ENCODE measurements at regions not wholly inside any gene's neighbourhood (a gene's known extent, or its start where the extent isn't known, plus 50 kb on each side); places are given as distances from the start of the nearest gene placed in this dataset.

DNA sequence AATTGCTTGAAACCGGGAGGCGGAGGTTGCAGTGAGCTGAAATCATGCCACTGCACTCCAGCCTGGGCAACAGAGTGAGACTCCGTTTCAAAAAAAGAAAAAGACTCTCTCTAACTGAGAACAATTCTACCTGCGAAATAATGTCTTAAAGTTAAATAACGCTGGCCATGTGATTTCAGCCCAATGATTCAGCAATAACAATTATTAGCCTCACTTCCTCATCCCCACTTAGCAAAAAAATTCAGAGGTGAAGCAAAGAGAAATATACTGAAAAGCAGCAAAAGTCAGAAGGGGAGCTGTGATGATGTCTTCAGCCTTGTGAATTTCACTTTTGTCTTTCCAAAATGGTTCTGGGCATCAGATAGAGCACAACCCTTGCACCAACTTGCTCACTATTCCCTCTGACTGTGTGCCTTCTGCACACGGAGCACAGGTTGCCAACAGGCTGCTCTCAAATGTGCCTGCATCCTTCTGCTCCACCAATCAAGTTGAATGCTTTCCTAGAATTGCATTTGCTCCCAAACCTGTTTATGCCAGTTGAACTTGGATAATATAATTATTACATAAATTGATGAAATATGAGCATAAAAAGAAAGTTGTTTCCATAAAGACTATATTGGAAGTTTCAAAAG is 79.8 kb upstream of the IPO9 start:
- no peak overlapping the region for H3K4me3 Mint-ChIP-seq
- H3K4me1 Mint-ChIP-seq = peaks cover 7% of the 10 kb centered on the region
- H3K27ac Mint-ChIP-seq = no peak overlapping the region
- H3K27me3 Mint-ChIP-seq = no peaks in the 10 kb centered on the region
- no peaks in the 10 kb centered on the region for H3K9me3 Mint-ChIP-seq
- H3K36me3 Mint-ChIP-seq = no peaks in the 10 kb centered on the region
- no peak for DNase-seq

- Mint-ChIP-seq H3K27me3 (peaks cover under 1% of the 10 kb centered on the region), H3K4me3 (no peak overlapping the region), H3K36me3 (no peaks in the 10 kb centered on the region), H3K9me3 (no peaks in the 10 kb centered on the region), H3K4me1 (peaks cover 7% of the 10 kb centered on the region), H3K27ac (no peak overlapping the region)
- no peak for DNase-seq
Measured at GRCh38 chr1:201750120-201750519, 78.8 kb upstream of the IPO9 start.

DNA sequence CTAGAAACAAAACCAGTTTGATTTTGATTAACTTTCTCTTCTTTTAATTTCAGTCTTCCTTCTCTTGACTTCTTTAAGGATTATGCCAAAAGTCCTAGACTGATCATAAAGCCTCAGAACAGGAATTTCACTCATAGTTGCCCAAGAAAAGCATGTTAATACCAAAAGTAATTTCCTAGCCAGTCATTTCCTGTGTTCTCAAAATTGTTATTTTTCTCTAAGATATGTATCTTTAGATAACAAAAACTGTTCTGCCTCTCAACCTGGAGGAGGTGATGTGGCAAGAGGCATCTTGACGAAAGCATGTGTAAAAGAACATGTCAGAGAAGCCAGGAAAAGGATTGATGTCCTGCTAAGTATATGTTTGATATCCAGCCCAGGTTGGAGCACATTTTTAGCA is 78.0 kb upstream of the IPO9 start:
- peaks cover 2% of the 10 kb centered on the region for H3K27me3 Mint-ChIP-seq
- H3K4me1 Mint-ChIP-seq = peaks cover 7% of the 10 kb centered on the region
- H3K4me3 Mint-ChIP-seq = no peak overlapping the region
- no peak overlapping the region for H3K27ac Mint-ChIP-seq
- no peaks in the 10 kb centered on the region for H3K36me3 Mint-ChIP-seq
- no peaks in the 10 kb centered on the region for H3K9me3 Mint-ChIP-seq
- no peak for DNase-seq

DNA sequence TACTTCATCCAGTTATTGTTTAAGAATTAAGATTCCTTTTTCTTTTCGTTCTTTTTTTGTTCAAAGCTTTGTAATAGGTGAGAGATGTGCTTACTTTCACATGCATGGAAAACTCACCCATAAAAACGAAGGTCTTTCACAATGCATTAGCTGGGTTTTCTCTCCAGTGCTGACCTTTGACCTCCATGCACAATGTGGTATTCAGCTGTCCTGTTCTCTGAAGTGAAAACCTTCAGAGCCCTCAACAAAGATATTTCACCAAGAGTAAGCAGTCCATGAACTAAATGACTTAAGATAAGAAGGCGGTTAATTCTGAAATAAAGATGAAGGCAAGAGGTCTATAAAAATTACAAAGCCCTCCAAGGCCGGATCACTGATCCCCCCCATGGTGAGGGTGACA is 77.1 kb upstream of the IPO9 start:
- H3K27ac Mint-ChIP-seq = no peak overlapping the region
- DNase-seq = no peak
- no peaks in the 10 kb centered on the region for H3K9me3 Mint-ChIP-seq
- peaks cover 9% of the 10 kb centered on the region for H3K27me3 Mint-ChIP-seq
- H3K36me3 Mint-ChIP-seq = no peaks in the 10 kb centered on the region
- H3K4me3 Mint-ChIP-seq = no peak overlapping the region
- H3K4me1 Mint-ChIP-seq = peaks cover 13% of the 10 kb centered on the region

- Mint-ChIP-seq H3K9me3 (no peaks in the 10 kb centered on the region), H3K36me3 (no peaks in the 10 kb centered on the region), H3K27me3 (peaks cover 9% of the 10 kb centered on the region), H3K4me1 (peaks cover 17% of the 10 kb centered on the region), H3K4me3 (no peak overlapping the region), H3K27ac (no peak overlapping the region)
- DNase-seq = no peak
Measured at GRCh38 chr1:201752333-201752732, 76.6 kb upstream of the IPO9 start.

GRCh38 chr1:201753492-201753891 is 75.5 kb upstream of the IPO9 start:
- no peak overlapping the region for H3K4me3 Mint-ChIP-seq
- peaks cover 17% of the 10 kb centered on the region for H3K4me1 Mint-ChIP-seq
- no peak overlapping the region for H3K27ac Mint-ChIP-seq
- DNase-seq = no peak
- no peaks in the 10 kb centered on the region for H3K9me3 Mint-ChIP-seq
- no peaks in the 10 kb centered on the region for H3K36me3 Mint-ChIP-seq
- peaks cover 9% of the 10 kb centered on the region for H3K27me3 Mint-ChIP-seq

- H3K4me3 Mint-ChIP-seq = no peak overlapping the region
- H3K4me1 Mint-ChIP-seq = peaks cover 17% of the 10 kb centered on the region
- H3K36me3 Mint-ChIP-seq = no peaks in the 10 kb centered on the region
- peaks cover 9% of the 10 kb centered on the region for H3K27me3 Mint-ChIP-seq
- DNase-seq = no peak
- no peak overlapping the region for H3K27ac Mint-ChIP-seq
- no peaks in the 10 kb centered on the region for H3K9me3 Mint-ChIP-seq
Measured at GRCh38 chr1:201754353-201754752, 74.6 kb upstream of the IPO9 start.

- Mint-ChIP-seq H3K36me3 (no peaks in the 10 kb centered on the region), H3K4me1 (peaks cover 17% of the 10 kb centered on the region), H3K27me3 (peaks cover 9% of the 10 kb centered on the region), H3K9me3 (no peaks in the 10 kb centered on the region), H3K4me3 (no peak overlapping the region), H3K27ac (no peak overlapping the region)
- no peak for DNase-seq
Measured at GRCh38 chr1:201755200-201755599, 73.8 kb upstream of the IPO9 start.

GRCh38 chr1:201756406-201756805 is 72.6 kb upstream of the IPO9 start:
- no peak for DNase-seq
- H3K4me1 Mint-ChIP-seq = peaks cover 11% of the 10 kb centered on the region
- no peak overlapping the region for H3K27ac Mint-ChIP-seq
- H3K36me3 Mint-ChIP-seq = no peaks in the 10 kb centered on the region
- H3K9me3 Mint-ChIP-seq = no peaks in the 10 kb centered on the region
- peaks cover 9% of the 10 kb centered on the region for H3K27me3 Mint-ChIP-seq
- H3K4me3 Mint-ChIP-seq = no peak overlapping the region

GRCh38 chr1:201758499-201759050 is 70.4 kb upstream of the IPO9 start:
- H3K36me3 Mint-ChIP-seq = no peaks in the 10 kb centered on the region
- H3K4me1 Mint-ChIP-seq = peaks cover 10% of the 10 kb centered on the region
- no peak for DNase-seq
- H3K27ac Mint-ChIP-seq = no peak overlapping the region
- no peaks in the 10 kb centered on the region for H3K9me3 Mint-ChIP-seq
- no peak overlapping the region for H3K4me3 Mint-ChIP-seq
- peaks cover 9% of the 10 kb centered on the region for H3K27me3 Mint-ChIP-seq

GRCh38 chr1:201759194-201759815 is 69.7 kb upstream of the IPO9 start:
- H3K4me3 Mint-ChIP-seq = no peak overlapping the region
- peaks cover 9% of the 10 kb centered on the region for H3K27me3 Mint-ChIP-seq
- H3K27ac Mint-ChIP-seq = no peak overlapping the region
- DNase-seq = no peak
- H3K4me1 Mint-ChIP-seq = peaks cover 10% of the 10 kb centered on the region
- H3K9me3 Mint-ChIP-seq = no peaks in the 10 kb centered on the region
- no peaks in the 10 kb centered on the region for H3K36me3 Mint-ChIP-seq

DNA sequence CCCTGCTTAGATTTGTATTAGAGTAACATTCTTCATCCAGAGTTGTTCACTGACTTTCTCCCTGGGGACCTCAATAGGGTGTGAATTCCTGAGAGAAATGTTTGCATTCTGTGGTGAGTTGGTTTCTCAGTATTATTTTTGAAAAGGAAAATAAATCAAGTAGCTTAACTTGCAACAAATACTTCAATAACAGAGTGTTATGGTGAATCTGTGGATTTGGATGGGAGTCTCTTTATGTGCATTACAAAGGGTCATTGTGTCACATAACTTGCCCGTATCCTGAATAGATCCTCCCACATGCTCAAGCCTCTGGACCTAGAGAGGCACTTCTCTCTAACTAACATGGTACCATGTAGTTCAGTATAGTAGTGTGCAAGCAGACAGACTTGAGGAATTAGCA is 68.4 kb upstream of the IPO9 start:
- no peak for DNase-seq
- Mint-ChIP-seq H3K27me3 (peaks cover 7% of the 10 kb centered on the region), H3K4me1 (peaks cover 10% of the 10 kb centered on the region), H3K9me3 (no peaks in the 10 kb centered on the region), H3K4me3 (no peak overlapping the region), H3K27ac (no peak overlapping the region), H3K36me3 (no peaks in the 10 kb centered on the region)

GRCh38 chr1:201761178-201761577 is 67.8 kb upstream of the IPO9 start:
- Mint-ChIP-seq H3K27me3 (peaks cover 7% of the 10 kb centered on the region), H3K36me3 (no peaks in the 10 kb centered on the region), H3K9me3 (no peaks in the 10 kb centered on the region), H3K4me1 (peaks cover 13% of the 10 kb centered on the region), H3K27ac (no peak overlapping the region), H3K4me3 (no peak overlapping the region)
- DNase-seq = no peak

DNA sequence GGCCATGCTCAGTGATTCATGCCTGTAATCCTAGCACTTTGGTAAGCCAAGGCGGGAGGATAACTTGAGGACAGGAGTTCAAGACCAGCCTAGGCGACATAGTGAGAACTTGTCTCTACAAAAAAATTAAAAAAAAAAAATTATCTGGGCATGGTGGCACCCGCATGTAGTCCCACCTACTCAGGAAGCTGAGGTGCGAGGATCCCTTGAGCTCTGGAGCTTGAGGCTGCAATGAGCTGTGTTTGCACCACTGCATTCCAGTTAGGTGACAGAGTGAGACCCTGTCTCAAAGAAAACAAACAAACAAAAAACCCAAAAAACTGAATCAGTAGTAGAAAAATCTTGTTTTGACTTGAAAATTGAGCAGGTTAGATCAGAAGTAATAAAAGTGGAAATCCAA is 67.1 kb upstream of the IPO9 start:
- H3K4me3 Mint-ChIP-seq = no peak overlapping the region

DNA sequence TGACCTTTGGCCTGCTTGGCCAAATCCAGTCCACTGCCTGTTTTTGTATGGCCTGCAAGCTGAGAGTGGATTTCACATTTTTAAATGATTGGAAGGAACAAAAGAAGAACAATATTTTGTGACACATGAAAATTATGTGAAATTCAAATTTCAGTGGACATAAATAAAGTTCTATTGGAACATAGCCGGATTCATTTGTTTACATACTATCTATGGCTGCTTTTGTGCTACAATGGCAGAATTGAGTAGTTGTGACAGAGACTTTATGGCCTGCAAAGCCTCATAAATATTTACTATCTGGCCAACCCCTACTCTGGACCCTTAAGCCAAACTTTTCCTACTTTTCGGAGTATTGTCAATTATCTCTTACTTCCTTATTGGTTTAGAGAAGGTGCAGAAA is 66.6 kb upstream of the IPO9 start:
- Mint-ChIP-seq H3K4me1 (peaks cover 3% of the 10 kb centered on the region), H3K27me3 (no peaks in the 10 kb centered on the region), H3K4me3 (no peak overlapping the region), H3K36me3 (no peaks in the 10 kb centered on the region), H3K27ac (no peak overlapping the region), H3K9me3 (no peaks in the 10 kb centered on the region)
- no peak for DNase-seq

More for the DNA sequence above, 67.1 kb upstream of the IPO9 start:
- peaks cover under 1% of the 10 kb centered on the region for H3K27me3 Mint-ChIP-seq
- H3K27ac Mint-ChIP-seq = no peak overlapping the region
- DNase-seq = no peak
- H3K4me1 Mint-ChIP-seq = peaks cover 8% of the 10 kb centered on the region
- H3K9me3 Mint-ChIP-seq = no peaks in the 10 kb centered on the region
- H3K36me3 Mint-ChIP-seq = no peaks in the 10 kb centered on the region

Data from activated naive CD8-positive, alpha-beta T cell treated with anti-CD3 and anti-CD28 coated beads for 36 hours (primary cell).